HAP-1 (cell line): ENCODE measurements at regions not wholly inside any gene's neighbourhood (a gene's known extent, or its start where the extent isn't known, plus 50 kb on each side); places are given as distances from the start of the nearest gene placed in this dataset.
"Not testable (repeated sequence)": the region's sequence is repeated elsewhere in the genome, so short reads cannot be mapped to it uniquely, and the experiment has no call there.

Source experiments
- DNase-seq, 2 experiments: peaks; one replicate each; pipeline ENCODE4 v3.0.0-alpha.2; 2016 to 2020; ENCODE audit warnings: low spot score in 2 of 2
- H3K27me3 ChIP-seq: fragments of 250-450 bp; sonication (Bioruptor Pico); 2 replicates; pipeline ENCODE4 v1.5.1; 2020; ENCODE audit warnings: low read depth, mild to moderate bottlenecking, moderate library complexity
- H3K36me3 ChIP-seq: fragments of 250-450 bp; sonication (Bioruptor Pico); replicated peaks from 2 replicates; pipeline ENCODE4 v1.5.1; 2020; ENCODE audit warnings: mild to moderate bottlenecking
- H3K4me1 ChIP-seq: fragments of 250-450 bp; sonication (Bioruptor Pico); 2 replicates; pipeline ENCODE4 v1.5.1; 2020; ENCODE audit warnings: mild to moderate bottlenecking
- H3K4me3 ChIP-seq: fragments of 250-450 bp; sonication (Bioruptor Pico); 2 replicates; pipeline ENCODE4 v1.5.1; 2020; ENCODE audit warnings: mild to moderate bottlenecking, moderate library complexity
- H3K9me3 ChIP-seq: fragments of 250-450 bp; sonication (Bioruptor Pico); 2 replicates; pipeline ENCODE4 v1.5.1; 2020; ENCODE audit warnings: mild to moderate bottlenecking, moderate library complexity
- in situ Hi-C: fragments of 300-500 bp; cut with MboI; formaldehyde crosslinking; loops from 3 replicates; pipeline ENCODE4 v1.14.3; 2020; ENCODE audit warnings: low sequenced_read_pairs, inconsistent platforms, mixed read lengths

GRCh38 chr4:71081192-71081591 lies 87.7 kb downstream of the DCK start:
- no peaks in the 10 kb centered on the region for H3K4me1 ChIP-seq
- no peaks in the 10 kb centered on the region for H3K27me3 ChIP-seq
- DNase-seq = no peak
- no peaks in the 10 kb centered on the region for H3K9me3 ChIP-seq
- in situ Hi-C loops = no loop called here
- H3K4me3 ChIP-seq = no peak overlapping the region
- H3K36me3 ChIP-seq = no peaks in the 10 kb centered on the region

- H3K36me3 ChIP-seq = no peaks in the 10 kb centered on the region
- in situ Hi-C loops = no loop called here
- H3K9me3 ChIP-seq = no peaks in the 10 kb centered on the region
- H3K4me1 ChIP-seq = no peaks in the 10 kb centered on the region
- H3K27me3 ChIP-seq = no peaks in the 10 kb centered on the region
- no peak overlapping the region for H3K4me3 ChIP-seq
- DNase-seq = no peak
These were observed 100.3 kb downstream of the DCK start for GRCh38 chr4:71093745-71094144.

- no peaks in the 10 kb centered on the region for H3K4me1 ChIP-seq
- no peaks in the 10 kb centered on the region for H3K36me3 ChIP-seq
- in situ Hi-C loops = no loop called here
- H3K27me3 ChIP-seq = peaks cover 3% of the 10 kb centered on the region; the same call in 1 of the 2 replicates
- H3K9me3 ChIP-seq = no peaks in the 10 kb centered on the region
- H3K4me3 ChIP-seq = no peak overlapping the region
- DNase-seq = no peak
These were observed 100.8 kb downstream of the DCK start for GRCh38 chr4:71094201-71094600.

- in situ Hi-C loops = no loop called here
- no peak overlapping the region for H3K4me3 ChIP-seq
These were observed 101.7 kb downstream of the DCK start for GRCh38 chr4:71095141-71095540.

GRCh38 chr4:71095545-71095944 lies 102.1 kb downstream of the DCK start:
- H3K36me3 ChIP-seq = no peaks in the 10 kb centered on the region
- in situ Hi-C loops = no loop called here
- H3K4me3 ChIP-seq = no peak overlapping the region
- no peak for DNase-seq
- H3K27me3 ChIP-seq = peaks cover 3% of the 10 kb centered on the region; the same call in 1 of the 2 replicates
- H3K9me3 ChIP-seq = no peaks in the 10 kb centered on the region
- no peaks in the 10 kb centered on the region for H3K4me1 ChIP-seq

More at GRCh38 chr4:71095141-71095540, 101.7 kb downstream of the DCK start:
- H3K36me3 ChIP-seq = no peaks in the 10 kb centered on the region
- DNase-seq = no peak
- peaks cover 3% of the 10 kb centered on the region; the same call in 1 of the 2 replicates for H3K27me3 ChIP-seq
- no peaks in the 10 kb centered on the region for H3K4me1 ChIP-seq
- H3K9me3 ChIP-seq = no peaks in the 10 kb centered on the region

- H3K4me3 ChIP-seq = no peak overlapping the region
- no peaks in the 10 kb centered on the region for H3K27me3 ChIP-seq
- H3K4me1 ChIP-seq = no peaks in the 10 kb centered on the region
- H3K36me3 ChIP-seq = no peaks in the 10 kb centered on the region
- in situ Hi-C loops = no loop called here
- no peak for DNase-seq
- H3K9me3 ChIP-seq = no peaks in the 10 kb centered on the region
These were observed 114.3 kb downstream of the DCK start for GRCh38 chr4:71107726-71108125.

GRCh38 chr4:71110499-71110898 lies 117.0 kb downstream of the DCK start:
- Histone ChIP-seq H3K27me3 (no peaks in the 10 kb centered on the region), H3K4me3 (no peak overlapping the region), H3K9me3 (no peaks in the 10 kb centered on the region), H3K4me1 (no peaks in the 10 kb centered on the region), H3K36me3 (no peaks in the 10 kb centered on the region)
- in situ Hi-C loops = no loop called here
- no peak for DNase-seq

- in situ Hi-C loops = not testable (repeated sequence)
These were observed 117.7 kb downstream of the DCK start for GRCh38 chr4:71111133-71111532.

GRCh38 chr4:71113294-71113693 lies 119.8 kb downstream of the DCK start:
- H3K36me3 ChIP-seq = no peaks in the 10 kb centered on the region
- H3K4me1 ChIP-seq = no peaks in the 10 kb centered on the region
- H3K4me3 ChIP-seq = no peak overlapping the region
- peak in 1 of 2 experiments; percentile 20 for DNase-seq
- H3K9me3 ChIP-seq = no peaks in the 10 kb centered on the region
- in situ Hi-C loops = no loop called here
- H3K27me3 ChIP-seq = no peaks in the 10 kb centered on the region

More at GRCh38 chr4:71111133-71111532, 117.7 kb downstream of the DCK start:
- not testable (repeated sequence) for H3K4me1 ChIP-seq, H3K36me3 ChIP-seq, DNase-seq, H3K9me3 ChIP-seq, H3K27me3 ChIP-seq, H3K4me3 ChIP-seq

GRCh38 chr4:71120831-71121524 lies 127.5 kb downstream of the DCK start:
- in situ Hi-C loops = no loop called here
- Histone ChIP-seq H3K27me3 (no peaks in the 10 kb centered on the region), H3K36me3 (no peaks in the 10 kb centered on the region), H3K4me3 (no peak overlapping the region), H3K9me3 (no peaks in the 10 kb centered on the region), H3K4me1 (no peaks in the 10 kb centered on the region)
- DNase-seq = no peak

GRCh38 chr4:71123951-71124350 lies 130.5 kb downstream of the DCK start:
- no peaks in the 10 kb centered on the region for H3K9me3 ChIP-seq
- in situ Hi-C loops = no loop called here
- H3K27me3 ChIP-seq = no peaks in the 10 kb centered on the region
- no peak for DNase-seq
- H3K4me3 ChIP-seq = no peak overlapping the region
- no peaks in the 10 kb centered on the region for H3K4me1 ChIP-seq
- H3K36me3 ChIP-seq = no peaks in the 10 kb centered on the region

- Histone ChIP-seq H3K4me3 (no peak overlapping the region), H3K36me3 (no peaks in the 10 kb centered on the region), H3K4me1 (no peaks in the 10 kb centered on the region), H3K9me3 (no peaks in the 10 kb centered on the region), H3K27me3 (no peaks in the 10 kb centered on the region)
- no peak for DNase-seq
- in situ Hi-C loops = no loop called here
These were observed 131.7 kb downstream of the DCK start for GRCh38 chr4:71125137-71125536.

GRCh38 chr4:71126719-71127118 lies 133.3 kb downstream of the DCK start:
- Histone ChIP-seq H3K9me3 (no peaks in the 10 kb centered on the region), H3K4me3 (no peak overlapping the region), H3K27me3 (no peaks in the 10 kb centered on the region), H3K4me1 (no peaks in the 10 kb centered on the region), H3K36me3 (no peaks in the 10 kb centered on the region)
- in situ Hi-C loops = no loop called here
- DNase-seq = no peak

GRCh38 chr4:71130827-71131603 lies 137.6 kb downstream of the DCK start:
- H3K9me3 ChIP-seq = no peaks in the 10 kb centered on the region
- no peaks in the 10 kb centered on the region for H3K27me3 ChIP-seq
- H3K4me3 ChIP-seq = no peak overlapping the region
- in situ Hi-C loops = no loop called here
- no peaks in the 10 kb centered on the region for H3K36me3 ChIP-seq
- DNase-seq = no peak
- H3K4me1 ChIP-seq = no peaks in the 10 kb centered on the region
